Nephron (organoid): ENCODE measurements at regions not wholly inside any gene's neighbourhood (a gene's known extent, or its start where the extent isn't known, plus 50 kb on each side); places are given as distances from the start of the nearest gene placed in this dataset.

Source experiments
- H3K27ac Mint-ChIP-seq, 3 experiments: 2 replicates each; pipeline ENCODE4 v1.8.0; 2020; ENCODE audit warnings: mixed read lengths in 3 of 3, mild to moderate bottlenecking in 2 of 3, moderate library complexity in 1 of 3
- H3K27me3 Mint-ChIP-seq: 2 replicates; pipeline ENCODE4 v1.8.0; 2021; ENCODE audit warnings: low read depth, mild to moderate bottlenecking, moderate library complexity, mixed read lengths
- H3K36me3 Mint-ChIP-seq: 2 replicates; pipeline ENCODE4 v1.8.0; 2020; ENCODE audit warnings: low read depth, mixed read lengths
- H3K4me1 Mint-ChIP-seq: 2 replicates; pipeline ENCODE4 v1.8.0; 2020; ENCODE audit warnings: mixed read lengths
- H3K4me3 Mint-ChIP-seq, 3 experiments: 2 replicates each; pipeline ENCODE4 v1.8.0; 2020; ENCODE audit warnings: mild to moderate bottlenecking in 3 of 3, mixed read lengths in 3 of 3, moderate library complexity in 2 of 3
- H3K9me3 Mint-ChIP-seq: 2 replicates; pipeline ENCODE4 v1.8.0; 2020; ENCODE audit warnings: mixed read lengths
- TF ChIP-seq, protein P1 (sequence below), 3 experiments: fragments of 200-600 bp; sonication (generic); IDR thresholded peaks; one replicate each; pipeline ENCODE4 v1.5.0; 2021; ENCODE audit warnings: antibody characterized with exemption in 3 of 3; ENCODE audit not compliant: unreplicated experiment in 3 of 3

DNA sequence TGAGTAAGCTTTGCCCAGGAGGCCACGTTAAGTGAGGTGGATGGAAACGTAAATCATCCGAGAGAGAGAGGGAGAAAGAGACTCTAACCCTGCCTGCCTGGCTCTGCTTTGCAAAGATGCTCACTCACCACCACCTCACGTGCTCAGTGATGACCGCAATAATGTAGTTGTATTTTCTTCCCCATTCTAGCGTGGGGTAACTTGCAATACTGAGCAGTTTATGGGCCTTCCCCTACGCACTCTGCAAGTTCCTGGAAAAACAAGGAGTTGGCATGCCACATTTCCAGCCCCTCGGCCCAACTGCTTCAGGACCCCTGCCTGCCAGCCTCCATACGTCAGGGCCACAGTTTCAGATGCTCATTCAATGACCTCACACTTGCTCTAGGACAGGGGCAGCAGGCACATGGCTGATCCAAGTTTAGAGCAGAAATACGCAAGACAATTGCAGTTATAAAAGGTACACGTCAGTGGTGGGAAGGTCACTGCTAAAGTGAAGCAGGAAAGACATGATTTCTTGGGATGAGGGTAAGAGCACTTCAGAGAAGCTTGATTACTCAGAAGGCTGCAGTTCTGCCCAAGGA, 112.5 kb upstream of the RAB4A start:
- Mint-ChIP-seq H3K4me3 (no peak overlapping the region), H3K27ac (peak overlapping the region; percentile 12 to 30 (median 17)), H3K4me1 (peaks cover 55% of the 10 kb centered on the region), H3K9me3 (no peaks in the 10 kb centered on the region), H3K27me3 (peaks cover 4% of the 10 kb centered on the region), H3K36me3 (no peaks in the 10 kb centered on the region)
- TF ChIP-seq, protein P1, sequence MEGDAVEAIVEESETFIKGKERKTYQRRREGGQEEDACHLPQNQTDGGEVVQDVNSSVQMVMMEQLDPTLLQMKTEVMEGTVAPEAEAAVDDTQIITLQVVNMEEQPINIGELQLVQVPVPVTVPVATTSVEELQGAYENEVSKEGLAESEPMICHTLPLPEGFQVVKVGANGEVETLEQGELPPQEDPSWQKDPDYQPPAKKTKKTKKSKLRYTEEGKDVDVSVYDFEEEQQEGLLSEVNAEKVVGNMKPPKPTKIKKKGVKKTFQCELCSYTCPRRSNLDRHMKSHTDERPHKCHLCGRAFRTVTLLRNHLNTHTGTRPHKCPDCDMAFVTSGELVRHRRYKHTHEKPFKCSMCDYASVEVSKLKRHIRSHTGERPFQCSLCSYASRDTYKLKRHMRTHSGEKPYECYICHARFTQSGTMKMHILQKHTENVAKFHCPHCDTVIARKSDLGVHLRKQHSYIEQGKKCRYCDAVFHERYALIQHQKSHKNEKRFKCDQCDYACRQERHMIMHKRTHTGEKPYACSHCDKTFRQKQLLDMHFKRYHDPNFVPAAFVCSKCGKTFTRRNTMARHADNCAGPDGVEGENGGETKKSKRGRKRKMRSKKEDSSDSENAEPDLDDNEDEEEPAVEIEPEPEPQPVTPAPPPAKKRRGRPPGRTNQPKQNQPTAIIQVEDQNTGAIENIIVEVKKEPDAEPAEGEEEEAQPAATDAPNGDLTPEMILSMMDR (IDR thresholded peaks at IDR 0.05; ENCODE audit: unreplicated experiment in 3 of 3) = no peak

DNA sequence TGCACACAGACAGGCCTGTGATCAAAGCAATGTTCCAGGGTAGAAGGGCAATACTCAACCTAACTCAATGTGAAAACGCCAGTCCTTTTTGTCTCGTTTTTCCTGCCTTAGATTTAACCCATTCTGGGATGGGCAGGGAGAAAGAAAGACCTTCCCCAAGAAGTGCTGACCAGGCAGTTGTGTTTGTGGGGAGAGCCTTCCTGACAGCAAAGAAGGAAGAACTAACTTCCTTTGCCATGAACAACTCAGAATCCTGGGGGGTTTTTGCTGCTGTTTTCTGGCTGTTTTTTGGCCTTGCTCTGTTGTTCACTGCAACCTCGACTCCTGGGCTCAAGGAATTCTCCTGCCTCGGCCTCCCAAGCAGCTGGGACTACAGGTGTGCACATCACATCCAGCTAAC, 112.0 kb upstream of the RAB4A start:
- peaks cover 4% of the 10 kb centered on the region for H3K27me3 Mint-ChIP-seq
- H3K9me3 Mint-ChIP-seq = no peaks in the 10 kb centered on the region
- TF ChIP-seq, protein P1 (IDR thresholded peaks at IDR 0.05; ENCODE audit: unreplicated experiment in 3 of 3) = no peak
- H3K4me3 Mint-ChIP-seq = no peak overlapping the region
- H3K36me3 Mint-ChIP-seq = no peaks in the 10 kb centered on the region
- peaks cover 56% of the 10 kb centered on the region for H3K4me1 Mint-ChIP-seq
- peak overlapping the region; percentile 30 to 47 (median 46) for H3K27ac Mint-ChIP-seq

DNA sequence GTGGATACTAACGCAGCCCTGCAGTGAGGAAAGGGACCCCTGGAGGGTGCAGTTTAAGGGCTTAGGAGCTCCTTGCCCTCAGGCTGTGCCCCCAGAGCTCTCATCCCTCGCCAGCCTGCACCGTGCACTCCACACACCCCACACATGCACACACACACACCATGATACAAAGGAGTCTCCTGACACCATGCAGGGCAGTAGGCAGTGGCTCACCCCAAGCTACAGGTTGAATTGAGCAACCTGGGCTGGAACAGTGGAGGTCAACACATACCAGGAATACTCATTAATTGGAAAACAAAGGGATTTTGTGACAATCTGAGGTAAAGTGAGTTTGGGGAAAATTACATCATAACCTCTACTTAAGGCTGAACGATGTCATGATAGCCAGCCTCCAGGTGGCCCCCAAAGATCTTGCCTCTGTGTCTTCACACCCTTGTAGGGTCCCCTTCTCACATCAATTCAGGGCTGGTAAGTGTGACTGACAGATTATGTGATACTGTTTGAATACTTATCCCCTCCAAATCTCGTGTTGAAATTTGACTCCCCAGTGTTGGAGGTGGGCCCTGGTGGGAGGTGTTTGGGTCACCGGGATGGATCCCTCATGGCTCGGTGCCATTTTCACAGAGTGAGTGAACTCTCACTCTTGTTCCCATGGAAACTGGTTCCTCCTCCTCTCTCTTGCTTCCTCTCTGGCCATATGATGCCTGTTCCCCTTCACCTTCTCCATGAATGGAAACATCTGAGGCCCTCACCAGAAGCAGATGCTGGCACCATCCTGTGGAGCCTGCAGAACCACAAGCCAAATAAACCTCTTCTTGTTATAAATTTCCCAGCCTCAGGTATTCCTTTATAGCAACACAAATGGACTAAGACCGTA, 111.0 kb upstream of the RAB4A start:
- H3K4me1 Mint-ChIP-seq = peaks cover 50% of the 10 kb centered on the region
- H3K36me3 Mint-ChIP-seq = no peaks in the 10 kb centered on the region
- no peaks in the 10 kb centered on the region for H3K9me3 Mint-ChIP-seq
- TF ChIP-seq, protein P1 (IDR thresholded peaks at IDR 0.05; ENCODE audit: unreplicated experiment in 3 of 3) = no peak
- peaks cover 4% of the 10 kb centered on the region for H3K27me3 Mint-ChIP-seq
- peak overlapping the region; percentile 46 to 60 (median 59) for H3K27ac Mint-ChIP-seq
- peak overlapping the region in 1 of 3 experiments; percentile 12 for H3K4me3 Mint-ChIP-seq

DNA sequence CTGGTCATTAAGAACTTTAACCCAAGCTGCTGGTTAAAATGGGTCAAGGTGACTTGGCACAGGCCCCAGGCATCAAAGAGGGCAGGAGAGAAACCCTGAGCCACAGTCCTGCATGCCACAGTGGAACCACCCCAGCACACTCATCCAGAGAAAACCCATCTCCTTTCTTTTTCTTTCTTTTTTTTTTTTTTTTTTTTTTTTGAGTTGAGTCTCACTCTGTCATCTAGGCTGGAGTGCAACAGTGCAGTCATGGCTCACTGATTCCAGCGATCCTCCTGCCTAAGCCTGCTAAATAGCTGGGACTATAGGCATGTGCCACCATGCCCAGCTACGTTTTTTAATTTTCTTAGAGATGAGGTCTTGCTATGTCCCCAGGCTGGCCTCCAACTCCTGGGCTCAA, 109.2 kb upstream of the RAB4A start:
- Mint-ChIP-seq H3K4me3 (no peak overlapping the region), H3K9me3 (no peaks in the 10 kb centered on the region), H3K4me1 (peaks cover 36% of the 10 kb centered on the region), H3K27me3 (peaks cover 14% of the 10 kb centered on the region), H3K27ac (no peak overlapping the region), H3K36me3 (no peaks in the 10 kb centered on the region)
- TF ChIP-seq, protein P1 (IDR thresholded peaks at IDR 0.05; ENCODE audit: unreplicated experiment in 3 of 3) = no peak

DNA sequence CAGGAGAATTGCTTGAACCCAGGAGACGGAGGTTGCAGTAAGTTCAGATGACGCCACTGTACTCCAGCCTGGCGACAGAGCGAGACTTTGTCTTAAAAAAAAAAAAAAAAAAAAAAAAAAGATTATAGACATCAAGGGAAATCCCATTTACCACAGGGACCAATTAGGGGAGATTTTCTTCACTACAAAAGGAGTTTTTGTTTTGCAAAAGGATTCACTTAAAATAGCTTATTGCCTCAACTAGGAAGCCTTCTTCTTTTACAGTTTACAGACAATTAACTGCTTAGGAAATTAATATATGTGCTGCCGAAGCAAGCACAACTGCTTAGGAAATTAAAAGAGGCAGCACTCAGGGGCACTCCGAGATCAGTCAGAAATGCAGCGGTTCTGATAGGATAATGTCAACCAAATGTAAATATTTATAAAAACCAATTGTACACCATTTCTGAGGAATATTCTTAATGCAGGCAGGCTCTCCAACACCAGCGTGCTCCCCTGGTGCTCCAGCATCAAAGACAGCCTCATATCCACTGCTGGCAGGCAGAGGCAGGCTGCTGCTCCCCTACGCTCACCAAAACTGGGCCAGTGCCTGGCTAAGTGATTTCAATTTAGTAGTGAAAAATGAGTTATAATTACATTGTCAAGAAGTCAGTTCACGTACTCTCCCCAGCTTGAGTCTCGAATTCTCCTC, 107.9 kb upstream of the RAB4A start:
- Mint-ChIP-seq H3K27me3 (peaks cover 16% of the 10 kb centered on the region), H3K4me3 (no peak overlapping the region), H3K36me3 (no peaks in the 10 kb centered on the region), H3K9me3 (no peaks in the 10 kb centered on the region), H3K27ac (no peak overlapping the region), H3K4me1 (peaks cover 35% of the 10 kb centered on the region)
- TF ChIP-seq, protein P1 (IDR thresholded peaks at IDR 0.05; ENCODE audit: unreplicated experiment in 3 of 3) = no peak
